GM12891 (cell line): ENCODE measurements at regions not wholly inside any gene's neighbourhood (a gene's known extent, or its start where the extent isn't known, plus 50 kb on each side); places are given as distances from the start of the nearest gene placed in this dataset.

ENCODE experiments used
- DNase-seq: peaks from one replicate; pipeline ENCODE4 v3.0.0; 2011; ENCODE audit warnings: low spot score; ENCODE audit not compliant: insufficient read length
- FAIRE-seq: peaks from 2 replicates; lab custom pipeline; 2011; peaks lifted over from hg19 to GRCh38; lab: Jason Lieb, UNC
- PAX5 ChIP-seq: IDR thresholded peaks from 2 replicates; pipeline ENCODE4 v1.6.1; 2011; ENCODE audit warnings: low read length, moderate library complexity, mild to moderate bottlenecking; ENCODE audit not compliant: insufficient read depth, severe bottlenecking
- POLR2A ChIP-seq: IDR thresholded peaks from 2 replicates; pipeline ENCODE4 v1.6.1; 2011; ENCODE audit warnings: low read depth, low read length, control low read depth
- POLR2AphosphoS5 ChIP-seq: IDR thresholded peaks from 2 replicates; pipeline ENCODE4 v1.6.1; 2011; ENCODE audit warnings: low read depth, low read length, control low read depth
- POU2F2 ChIP-seq: IDR thresholded peaks from 2 replicates; pipeline ENCODE4 v1.6.1; 2011; ENCODE audit warnings: low read depth, mild to moderate bottlenecking, control low read depth, low read length, moderate library complexity
- SPI1 ChIP-seq: IDR thresholded peaks from 2 replicates; pipeline ENCODE4 v1.6.1; 2011; ENCODE audit warnings: low read depth, low read length, control low read depth
- TAF1 ChIP-seq: IDR thresholded peaks from 2 replicates; pipeline ENCODE4 v1.6.1; 2011; ENCODE audit warnings: low read depth, low read length, control low read depth

GRCh38 chr10:65534771-65535170, 1391.1 kb upstream of the LRRTM3 start:
- no peak for DNase-seq
- FAIRE-seq, result no peak
- TF ChIP-seq SPI1, result no peak
- no peak for TF ChIP-seq POLR2A
- no peak for TF ChIP-seq POU2F2
- TF ChIP-seq PAX5, result no peak
- TF ChIP-seq POLR2AphosphoS5, result no peak
- no peak for TF ChIP-seq TAF1

GRCh38 chr10:65544756-65545155, 1381.1 kb upstream of the LRRTM3 start:
- TF ChIP-seq TAF1, result no peak
- no peak for TF ChIP-seq POLR2AphosphoS5
- TF ChIP-seq POLR2A, result no peak
- TF ChIP-seq PAX5, result no peak
- no peak for TF ChIP-seq SPI1
- TF ChIP-seq POU2F2, result no peak
- DNase-seq (no peak), FAIRE-seq (no peak)

- FAIRE-seq, result no peak
- no peak for DNase-seq
- TF ChIP-seq POU2F2 (no peak), POLR2A (no peak), SPI1 (no peak), PAX5 (no peak), POLR2AphosphoS5 (no peak), TAF1 (no peak)
Observed at GRCh38 chr10:65548001-65548400, 1377.8 kb upstream of the LRRTM3 start.

- no peak for DNase-seq
Observed at GRCh38 chr10:65550761-65551160, 1375.1 kb upstream of the LRRTM3 start.

GRCh38 chr10:65555192-65555591, 1370.6 kb upstream of the LRRTM3 start:
- FAIRE-seq (no peak), DNase-seq (no peak)

More at GRCh38 chr10:65550761-65551160, 1375.1 kb upstream of the LRRTM3 start:
- TF ChIP-seq POLR2AphosphoS5, result no peak
- TF ChIP-seq TAF1, result no peak
- no peak for TF ChIP-seq PAX5
- TF ChIP-seq POU2F2, result no peak
- TF ChIP-seq SPI1, result no peak
- TF ChIP-seq POLR2A, result no peak
- FAIRE-seq, result no peak

GRCh38 chr10:65556006-65556405, 1369.8 kb upstream of the LRRTM3 start:
- no peak for DNase-seq
- no peak for TF ChIP-seq SPI1
- TF ChIP-seq PAX5, result no peak
- no peak for TF ChIP-seq TAF1
- no peak for TF ChIP-seq POLR2A
- TF ChIP-seq POLR2AphosphoS5, result no peak
- TF ChIP-seq POU2F2, result no peak
- FAIRE-seq, result no peak

More at GRCh38 chr10:65555192-65555591, 1370.6 kb upstream of the LRRTM3 start:
- TF ChIP-seq POLR2A (no peak), POLR2AphosphoS5 (no peak), POU2F2 (no peak), SPI1 (no peak), PAX5 (no peak), TAF1 (no peak)

GRCh38 chr10:65559369-65559768, 1366.5 kb upstream of the LRRTM3 start:
- DNase-seq (no peak), FAIRE-seq (no peak)
- TF ChIP-seq POU2F2, result no peak
- TF ChIP-seq SPI1, result no peak
- no peak for TF ChIP-seq TAF1
- no peak for TF ChIP-seq POLR2AphosphoS5
- TF ChIP-seq POLR2A, result no peak
- no peak for TF ChIP-seq PAX5

GRCh38 chr10:65565246-65565645, 1360.6 kb upstream of the LRRTM3 start:
- TF ChIP-seq PAX5, result no peak
- no peak for TF ChIP-seq POLR2A
- no peak for TF ChIP-seq POLR2AphosphoS5
- TF ChIP-seq TAF1, result no peak
- TF ChIP-seq POU2F2, result no peak
- TF ChIP-seq SPI1, result peak; percentile 28; the same call in 1 of the 2 replicates
- no peak for FAIRE-seq

GRCh38 chr10:65566906-65567305, 1358.9 kb upstream of the LRRTM3 start:
- TF ChIP-seq POU2F2 (no peak), POLR2A (no peak), TAF1 (no peak), POLR2AphosphoS5 (no peak), PAX5 (no peak), SPI1 (no peak)
- DNase-seq, result no peak
- no peak for FAIRE-seq

More at GRCh38 chr10:65565246-65565645, 1360.6 kb upstream of the LRRTM3 start:
- DNase-seq, result no peak

- no peak for TF ChIP-seq POLR2AphosphoS5
- no peak for TF ChIP-seq PAX5
- TF ChIP-seq TAF1, result no peak
- TF ChIP-seq POLR2A, result no peak
- no peak for TF ChIP-seq POU2F2
- TF ChIP-seq SPI1, result no peak
- FAIRE-seq (no peak), DNase-seq (no peak)
Observed at GRCh38 chr10:65570143-65571010, 1355.5 kb upstream of the LRRTM3 start.
